Psoas muscle (tissue), 7 donors: ENCODE measurements at regions not wholly inside any gene's neighbourhood (a gene's known extent, or its start where the extent isn't known, plus 50 kb on each side); places are given as distances from the start of the nearest gene placed in this dataset.
"Not testable (repeated sequence)": the region's sequence is repeated elsewhere in the genome, so short reads cannot be mapped to it uniquely, and the experiment has no call there.

Experiments used
- ATAC-seq, 4 donors: fragments of 200-7000 bp; cut with Tn5 transposase; one replicate each; pipeline ENCODE4 v1.9.1; 2020; ENCODE audit warnings: moderate library complexity in 3 of 4, mild to moderate bottlenecking in 2 of 4
- DNase-seq, 2 donors: peaks; one replicate each; pipeline ENCODE4 v3.0.0-alpha.2; 2020
- H3K27ac ChIP-seq: fragments of 200-600 bp; one replicate; pipeline ENCODE4 v1.8.0; 2022
- H3K27me3 ChIP-seq, 3 donors: fragments of 200-600 bp in 1 of 3; one replicate each; pipeline versions ENCODE4 v1.6.1 to v1.8.0; 2013 to 2022; ENCODE audit warnings: low read length in 2 of 3, mild to moderate bottlenecking in 2 of 3, moderate library complexity in 1 of 3; ENCODE audit not compliant: insufficient read depth in 3 of 3
- H3K36me3 ChIP-seq, 2 donors: fragments of 200-600 bp in 1 of 2; one replicate each; pipeline versions ENCODE4 v1.6.1 to v1.8.0; 2013 to 2022; ENCODE audit warnings: low read depth in 1 of 2, mild to moderate bottlenecking in 1 of 2, moderate library complexity in 1 of 2; ENCODE audit not compliant: insufficient read depth in 1 of 2
- H3K4me1 ChIP-seq: fragments of 200-600 bp; one replicate; pipeline ENCODE4 v1.8.0; 2022
- H3K4me3 ChIP-seq: fragments of 200-600 bp; one replicate; pipeline ENCODE4 v1.8.0; 2022; ENCODE audit warnings: mild to moderate bottlenecking
- H3K9me3 ChIP-seq: fragments of 200-600 bp; one replicate; pipeline ENCODE4 v1.8.0; 2022
- CTCF ChIP-seq: fragments of 200-600 bp; IDR thresholded peaks from one replicate; pipeline ENCODE4 v1.8.0; 2022; ENCODE audit warnings: antibody characterized with exemption
- WGBS, 3 donors: extraction: QIAGEN DNeasy Blood & Tissue Kit; methylation state at CpG; one replicate each; pipeline versions ENCODE4 v1.1.6 to v1.1.7; 2013; 5-methylcytosine and 5-hydroxymethylcytosine counted together
- intact Hi-C, 2 donors: fragments of 100-400 bp; cut with DNase I; formaldehyde crosslinking; loops; one replicate each; pipeline versions ENCODE4 v1.11.0 to v1.14.2; 2022
- donor health status: healthy with polysubstance abuse.
- donor health status: DM: no; HTN: no; CAD: no; lungs with moderate emphysema.
- donor health status: Bipolar disorder and iron deficiency.
- donor health status: healthy.
- donor health status: DM: yes; HTN: yes; CAD: no.
- donor health status: DM: no; HTN: no; CAD: no.
- donor health status: DM: yes; HTN: yes; CAD: no.

- 35 to 40% (median 35%) methylated on average over 3 of the region's 3 CpGs for WGBS, 3 donors
- no peaks in the 10 kb centered on the region for H3K36me3 ChIP-seq
- H3K4me3 ChIP-seq = no peak overlapping the region
- H3K27ac ChIP-seq = no peak overlapping the region
- intact Hi-C loops = no loop called here
- peak in 1 of 2 donors; percentile 15 for DNase-seq
- TF ChIP-seq CTCF = no peak
- ATAC-seq = peak in 3 of 4 donors; percentile 27 to 58 (median 51)
- H3K9me3 ChIP-seq = no peaks in the 10 kb centered on the region
- H3K27me3 ChIP-seq = no peaks in the 10 kb centered on the region
- H3K4me1 ChIP-seq = no peaks in the 10 kb centered on the region
These were observed 268.6 kb downstream of the BTG1 start for GRCh38 chr12:91877022-91877421.

DNA sequence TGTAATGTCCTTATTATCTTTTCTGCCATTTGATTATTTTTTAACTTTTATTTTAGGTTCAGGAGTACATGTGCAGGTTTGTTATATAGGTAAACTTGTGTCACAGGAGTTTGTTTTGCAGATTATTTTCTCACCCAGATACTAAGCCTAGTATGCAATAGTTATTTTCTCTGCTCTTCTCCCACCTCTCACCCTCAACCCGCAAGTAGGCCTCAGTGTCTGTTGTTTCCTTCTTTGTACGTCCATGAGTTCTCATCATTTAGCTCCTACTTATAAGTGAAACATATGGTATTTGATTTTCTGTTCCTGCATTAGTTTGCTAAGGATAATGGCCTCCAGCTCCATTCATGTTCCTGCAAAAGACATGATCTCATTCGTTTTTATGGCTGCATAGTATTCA is 270.0 kb downstream of the BTG1 start:
- H3K27ac ChIP-seq, H3K4me1 ChIP-seq, H3K4me3 ChIP-seq, ATAC-seq, H3K36me3 ChIP-seq, H3K27me3 ChIP-seq, intact Hi-C loops, DNase-seq, H3K9me3 ChIP-seq: not testable (repeated sequence)
- WGBS, 3 donors = 90 to 92% (median 91%) methylated on average over 3 of the region's 3 CpGs

DNA sequence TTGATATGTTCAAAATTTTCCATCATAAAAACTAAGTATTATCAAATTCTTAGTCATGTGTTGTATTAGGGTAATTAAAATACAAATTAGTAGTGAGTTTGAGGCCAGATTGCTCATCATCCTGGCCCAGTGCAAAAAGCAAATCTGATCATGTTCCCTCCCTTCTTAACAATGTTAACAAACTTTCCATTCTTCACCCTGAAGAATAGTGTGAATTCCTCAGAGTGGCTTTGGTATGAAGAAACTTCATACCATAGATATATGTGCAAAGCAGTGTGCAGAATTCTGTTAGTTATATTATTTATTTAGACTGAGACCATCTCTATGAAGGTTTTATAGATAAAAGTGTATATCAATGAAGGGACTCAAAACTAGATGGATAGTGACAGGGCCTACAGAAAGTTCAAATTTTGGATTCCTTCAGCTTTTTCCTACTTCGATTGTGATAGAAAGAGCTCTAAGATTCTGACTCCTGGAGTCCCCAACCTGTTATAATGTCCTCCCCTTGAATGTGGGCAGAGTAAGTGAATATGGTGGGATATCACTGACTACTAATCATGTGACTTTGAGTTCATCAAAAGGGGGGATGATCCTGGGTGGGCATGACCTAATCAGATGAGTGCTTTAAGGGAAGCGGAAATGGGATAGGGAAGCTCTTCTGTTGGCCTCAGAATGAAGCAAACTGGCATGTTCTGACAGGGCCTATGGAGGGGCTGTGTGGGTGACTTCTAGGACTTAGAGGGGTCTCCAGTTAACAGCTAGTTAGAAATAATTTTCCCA is 271.4 kb downstream of the BTG1 start:
- H3K4me3 ChIP-seq = no peak overlapping the region
- intact Hi-C loops = no loop called here
- no peak overlapping the region for H3K27ac ChIP-seq
- no peak for TF ChIP-seq CTCF
- no peaks in the 10 kb centered on the region for H3K36me3 ChIP-seq
- H3K27me3 ChIP-seq = no peaks in the 10 kb centered on the region
- ATAC-seq (no peak), DNase-seq (no peak)
- WGBS, 3 donors = 97 to 100% (median 99%) methylated on average over 2 of the region's 2 CpGs
- no peaks in the 10 kb centered on the region for H3K4me1 ChIP-seq
- H3K9me3 ChIP-seq = peaks cover 4% of the 10 kb centered on the region

GRCh38 chr12:91871751-91872150 is 273.9 kb downstream of the BTG1 start:
- WGBS, 3 donors = 63 to 74% (median 71%) methylated on average over 1 of the region's 1 CpG
- no peaks in the 10 kb centered on the region for H3K4me1 ChIP-seq
- TF ChIP-seq CTCF = no peak
- DNase-seq = no peak
- H3K27me3 ChIP-seq = no peaks in the 10 kb centered on the region
- H3K36me3 ChIP-seq = no peaks in the 10 kb centered on the region
- H3K9me3 ChIP-seq = peaks cover 4% of the 10 kb centered on the region
- ATAC-seq = no peak
- intact Hi-C loops = no loop called here
- no peak overlapping the region for H3K27ac ChIP-seq
- H3K4me3 ChIP-seq = no peak overlapping the region

DNA sequence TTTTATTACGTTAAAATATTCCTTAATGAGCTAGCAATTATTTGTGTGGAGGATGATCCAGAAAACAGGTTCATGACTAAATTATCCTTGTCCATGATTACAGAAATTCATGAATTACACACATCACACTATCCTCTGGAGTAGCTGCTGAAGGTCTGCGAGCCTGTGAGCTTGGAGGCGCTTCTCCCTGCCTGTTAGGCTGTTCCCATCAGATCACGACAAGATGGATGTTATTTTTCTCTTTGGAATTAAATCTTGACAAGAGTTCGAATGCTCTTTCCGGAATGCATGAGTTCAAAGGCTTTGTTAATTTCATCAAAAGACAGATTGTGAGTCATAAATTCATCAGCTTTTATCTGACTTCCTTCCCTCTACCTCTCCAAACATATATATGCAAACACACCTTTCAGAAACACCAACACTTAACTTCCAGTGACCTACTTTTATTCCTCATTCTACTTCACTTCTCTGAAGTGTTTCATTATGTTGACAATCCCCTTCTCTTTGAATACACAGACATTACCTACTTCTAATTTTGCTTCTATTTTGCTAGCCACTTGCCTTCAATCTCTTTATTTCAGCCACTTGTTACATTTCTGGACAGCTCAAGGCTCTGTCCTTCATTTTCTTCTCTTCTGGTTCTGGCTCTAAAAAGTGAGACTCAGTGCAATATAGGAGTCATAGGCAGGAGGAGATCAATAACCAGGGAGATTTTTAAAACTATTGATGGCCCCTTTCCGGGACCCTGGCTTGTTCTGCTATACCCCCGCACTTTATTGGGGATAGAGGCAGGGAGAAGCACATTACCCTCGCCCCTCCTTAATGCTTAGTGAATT is 274.6 kb downstream of the BTG1 start:
- DNase-seq (no peak), ATAC-seq (no peak)
- Histone ChIP-seq H3K27ac (no peak overlapping the region), H3K9me3 (peaks cover 4% of the 10 kb centered on the region), H3K4me3 (no peak overlapping the region), H3K4me1 (no peaks in the 10 kb centered on the region), H3K36me3 (no peaks in the 10 kb centered on the region), H3K27me3 (no peaks in the 10 kb centered on the region)
- WGBS, 3 donors = 86 to 91% (median 91%) methylated on average over 9 of the region's 9 CpGs
- TF ChIP-seq CTCF = no peak
- intact Hi-C loops = no loop called here
